ELR (cell line): ENCODE measurements at regions not wholly inside any gene's neighbourhood (a gene's known extent, or its start where the extent isn't known, plus 50 kb on each side); places are given as distances from the start of the nearest gene placed in this dataset.
A peak's percentile ranks its signal among the peaks of the same experiment; 100 is the strongest.

Source experiments
- DNase-seq: peaks from one replicate; pipeline ENCODE4 v3.0.0-alpha.2; 2015; ENCODE audit warnings: low read depth

DNA sequence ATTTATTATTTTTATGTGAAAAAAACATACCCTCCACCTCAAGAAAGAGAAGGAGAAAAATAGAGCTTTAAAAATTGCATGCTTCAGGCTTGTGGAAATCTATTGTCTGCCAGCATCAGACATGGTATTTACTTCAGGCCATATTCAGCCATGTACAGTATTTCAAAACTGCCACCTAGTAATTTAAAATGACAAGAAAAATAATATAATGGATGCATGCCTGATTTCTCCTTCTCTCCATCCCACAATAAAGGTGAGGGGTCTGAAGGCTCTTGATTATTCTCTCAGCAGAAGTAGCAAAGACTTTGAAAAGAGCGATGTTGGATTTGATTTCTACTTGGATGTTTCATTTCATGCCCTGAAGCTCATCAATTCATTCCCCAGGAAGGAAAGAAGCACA is 250.7 kb downstream of the TBC1D4 start:
- no peak for DNase-seq

DNA sequence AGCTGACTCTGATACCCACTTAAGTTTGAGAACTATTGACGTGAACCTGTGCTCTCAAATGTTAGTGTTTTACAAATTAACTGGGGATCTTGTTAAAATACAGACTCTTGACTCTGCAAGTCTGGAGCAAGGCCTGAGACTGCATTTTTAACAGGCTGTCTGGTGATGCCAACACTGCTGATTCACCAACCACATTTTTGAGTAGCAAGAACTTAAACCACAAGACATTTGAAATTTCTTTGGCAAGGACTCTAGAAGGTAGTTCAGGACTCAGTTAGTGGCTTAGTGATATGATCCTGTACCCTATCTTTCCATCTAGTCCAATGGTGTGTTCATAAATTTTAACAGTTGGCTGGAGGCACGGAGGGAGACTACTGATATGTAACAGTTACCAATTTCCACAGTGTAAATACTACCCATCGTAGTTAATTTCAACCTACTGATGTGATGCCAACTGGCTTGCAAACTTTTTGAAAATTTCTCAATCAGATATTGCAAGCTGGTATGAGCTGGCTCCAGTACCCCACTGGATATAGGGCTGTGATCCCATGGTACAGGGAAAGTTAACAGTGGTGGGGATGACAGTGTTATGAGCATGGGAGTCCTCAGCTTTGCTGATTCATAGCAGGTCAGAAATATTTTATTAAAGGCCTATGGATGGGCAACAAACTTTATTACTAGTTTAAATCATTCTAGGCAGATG is 255.1 kb downstream of the TBC1D4 start:
- DNase-seq, result peak; percentile 86

DNA sequence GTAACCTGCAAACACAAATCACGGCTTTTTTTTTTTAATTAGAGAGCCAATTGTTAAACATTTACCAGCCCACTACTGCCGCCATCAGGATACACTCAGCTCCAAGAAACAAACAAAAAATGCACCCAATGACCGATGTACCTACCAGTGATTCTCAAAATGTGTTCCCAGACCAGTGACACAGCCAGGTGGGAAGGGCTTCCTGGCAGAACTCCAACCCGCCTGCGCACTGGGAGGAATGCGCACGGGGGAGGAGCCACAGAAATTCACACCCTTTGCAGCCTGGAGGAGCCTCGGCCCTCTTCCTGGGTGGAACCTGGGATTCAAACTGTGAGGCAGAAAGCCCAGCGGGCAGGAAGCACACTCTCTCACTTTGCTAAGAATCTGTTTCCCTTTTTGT is 255.9 kb downstream of the TBC1D4 start:
- no peak for DNase-seq

DNA sequence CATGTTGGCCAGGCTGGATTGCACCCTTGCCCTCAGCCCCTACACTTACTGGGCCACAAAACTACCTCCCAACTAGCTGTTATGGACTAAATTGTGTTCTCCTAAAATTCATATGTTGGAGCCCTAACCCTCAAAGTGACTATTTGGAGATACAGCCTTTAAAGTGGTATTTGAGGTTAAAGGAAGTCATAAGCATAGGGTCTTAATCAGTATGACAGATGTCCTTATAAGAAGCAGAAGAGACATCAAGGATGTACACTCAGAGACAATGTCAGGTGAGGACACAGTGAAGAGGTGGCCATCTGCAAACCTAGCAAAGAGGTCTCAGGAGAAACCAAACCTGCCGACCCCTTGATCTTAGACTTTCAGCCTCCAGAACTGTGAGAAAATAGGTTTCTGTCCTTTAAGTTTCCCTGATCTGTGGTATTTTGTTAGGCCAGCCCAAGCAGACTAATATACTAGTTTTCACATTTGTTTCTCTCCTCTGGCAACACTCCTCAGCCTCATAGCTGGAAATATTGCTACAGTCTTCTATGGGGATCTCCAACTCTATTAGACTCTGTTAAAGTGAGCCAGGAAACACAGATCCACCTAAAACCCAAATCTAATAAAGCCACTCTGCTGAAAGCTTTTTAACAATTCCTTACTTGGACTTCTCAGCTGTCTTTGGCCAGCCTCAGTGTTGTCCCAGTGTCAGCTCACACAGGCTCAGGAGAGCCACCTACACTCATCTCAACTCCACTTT is 256.5 kb downstream of the TBC1D4 start:
- DNase-seq, result no peak

DNA sequence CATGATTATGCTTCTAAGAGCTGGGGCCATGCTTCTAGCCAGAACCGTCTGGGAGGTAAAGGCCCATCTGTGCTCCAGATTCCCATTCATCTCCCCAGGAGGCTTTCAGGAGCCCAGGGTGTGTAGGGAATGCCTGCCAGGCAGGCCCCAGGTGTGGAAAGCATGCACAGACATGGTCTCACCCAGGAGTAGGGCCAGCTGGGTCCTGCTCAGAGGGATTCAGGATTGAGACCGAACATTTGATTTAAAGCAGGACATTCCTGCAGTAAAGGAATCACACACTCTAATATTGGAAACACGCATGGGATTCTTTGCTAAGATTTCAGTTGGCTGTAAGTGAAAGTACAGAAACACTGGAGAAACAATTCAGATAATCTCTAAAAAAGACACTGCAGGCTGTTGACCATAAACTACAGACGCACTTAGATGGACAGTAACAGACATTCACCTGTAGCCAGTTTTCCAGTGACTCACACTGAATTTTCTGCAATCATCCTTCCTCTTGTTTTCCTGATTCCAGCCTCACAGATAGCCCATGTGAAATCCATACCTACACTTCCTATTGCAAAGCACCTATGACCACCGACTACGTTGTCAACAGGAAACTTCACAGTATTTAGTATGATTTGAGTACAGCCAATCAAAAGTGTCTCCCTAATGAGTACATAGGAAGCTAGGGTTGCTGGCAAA is 257.8 kb downstream of the TBC1D4 start:
- DNase-seq, result no peak

DNA sequence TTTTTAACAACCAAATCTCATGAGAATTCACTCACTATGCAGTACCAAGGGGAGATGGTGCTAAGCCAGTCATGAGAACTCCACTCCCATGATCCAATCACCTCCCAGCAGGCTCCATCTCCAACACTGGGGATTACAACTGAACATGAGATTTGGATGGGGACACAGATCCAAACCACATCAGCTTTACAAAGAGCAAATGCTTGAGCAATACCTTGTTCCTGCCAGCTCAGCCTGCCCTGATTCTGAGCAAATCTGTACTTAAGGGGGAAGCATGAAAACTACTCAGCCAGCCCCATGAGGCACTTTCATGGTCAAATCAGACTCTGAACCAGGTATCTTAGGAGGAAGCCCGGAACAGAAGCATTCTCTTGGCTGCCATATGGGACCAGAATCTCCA is 259.9 kb downstream of the TBC1D4 start:
- DNase-seq, result peak; percentile 6

DNA sequence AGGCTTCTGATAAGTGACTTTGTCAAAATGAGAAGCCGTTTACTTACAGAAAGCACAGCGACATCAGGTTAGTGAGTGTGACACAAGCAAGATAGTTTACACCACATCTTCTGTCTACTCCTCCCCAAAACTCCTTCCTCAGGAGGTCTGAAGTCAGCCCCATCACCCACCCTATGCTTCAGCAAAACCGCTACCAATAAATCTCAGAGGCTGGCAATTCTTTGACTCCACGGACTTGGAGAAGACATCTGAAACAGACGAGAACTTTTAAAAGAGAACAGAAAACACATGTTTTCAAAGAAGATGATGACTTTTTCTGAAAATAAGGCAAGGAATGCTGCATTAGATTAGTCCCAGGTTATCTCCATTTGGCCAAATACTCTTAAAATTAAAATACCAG is 261.1 kb downstream of the TBC1D4 start:
- DNase-seq, result no peak

DNA sequence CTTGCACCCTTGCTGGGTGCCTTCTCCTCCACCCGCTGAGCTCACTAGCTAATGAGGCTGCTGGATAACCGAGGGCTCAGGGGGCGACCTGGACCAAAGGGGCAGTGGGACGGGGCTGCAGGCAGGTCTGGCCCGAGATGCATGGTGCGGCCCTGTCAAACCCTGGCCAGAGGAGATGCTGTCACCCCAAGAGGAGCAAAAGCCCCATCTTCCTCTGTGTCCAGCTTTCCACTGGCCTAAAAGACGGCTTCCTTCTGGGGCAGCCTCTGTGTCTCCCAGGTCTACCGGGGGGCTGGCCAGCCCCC is 261.8 kb downstream of the TBC1D4 start:
- DNase-seq, result no peak

DNA sequence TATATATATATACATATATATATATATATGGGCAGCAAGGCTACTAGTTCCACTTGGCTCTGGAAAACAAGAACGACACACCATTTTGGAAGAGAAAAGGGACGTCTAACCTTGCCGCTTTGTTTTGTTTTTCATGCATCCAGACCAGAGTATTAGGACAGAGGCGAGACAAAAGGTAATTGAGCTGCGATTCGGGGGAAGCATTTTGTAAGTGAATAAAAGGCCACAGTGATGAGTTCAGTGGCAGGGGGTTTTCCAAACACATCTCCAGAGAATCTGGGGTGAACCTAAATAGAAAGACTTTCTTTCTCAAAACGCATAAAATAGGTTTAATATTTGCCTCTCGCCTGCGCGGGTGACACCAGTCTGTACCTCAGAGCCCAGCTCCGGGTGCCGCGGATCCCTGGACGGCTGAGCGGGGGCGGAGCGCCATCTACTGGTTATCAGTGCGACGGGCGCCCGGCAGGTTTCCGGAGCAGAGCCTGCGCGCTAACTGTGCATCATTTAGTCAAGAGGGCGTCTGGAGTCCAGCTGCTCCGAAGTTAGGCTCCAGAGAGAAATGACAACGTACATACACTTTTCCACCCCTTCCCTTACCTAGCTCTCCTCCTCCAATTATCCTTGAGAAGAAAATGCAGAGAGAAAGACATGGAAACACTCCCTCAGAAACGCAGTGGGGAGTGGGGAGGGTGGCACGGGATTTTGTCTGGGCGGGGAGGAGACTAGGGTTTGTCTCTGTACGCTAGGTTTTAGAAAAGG is 262.3 kb downstream of the TBC1D4 start:
- peak; percentile 76 for DNase-seq

DNA sequence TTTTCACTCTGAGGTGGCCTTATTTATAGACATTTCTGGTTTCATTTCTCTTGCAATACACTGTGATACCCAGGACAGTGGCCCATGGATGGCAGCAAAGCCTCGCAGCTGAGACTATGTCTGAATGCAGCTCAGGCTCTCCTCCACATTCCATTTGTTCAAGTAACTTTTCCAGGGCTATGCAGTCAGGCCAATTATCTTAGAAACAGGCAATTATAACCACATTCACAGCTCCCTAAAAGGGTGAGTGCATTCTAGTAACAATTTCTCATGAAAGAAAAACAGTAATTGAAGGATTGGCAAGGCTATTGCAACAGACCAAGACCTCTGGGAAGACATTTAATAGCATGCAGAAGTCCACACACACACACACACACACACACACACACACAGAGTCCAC is 264.0 kb downstream of the TBC1D4 start:
- DNase-seq, result peak; percentile 20

DNA sequence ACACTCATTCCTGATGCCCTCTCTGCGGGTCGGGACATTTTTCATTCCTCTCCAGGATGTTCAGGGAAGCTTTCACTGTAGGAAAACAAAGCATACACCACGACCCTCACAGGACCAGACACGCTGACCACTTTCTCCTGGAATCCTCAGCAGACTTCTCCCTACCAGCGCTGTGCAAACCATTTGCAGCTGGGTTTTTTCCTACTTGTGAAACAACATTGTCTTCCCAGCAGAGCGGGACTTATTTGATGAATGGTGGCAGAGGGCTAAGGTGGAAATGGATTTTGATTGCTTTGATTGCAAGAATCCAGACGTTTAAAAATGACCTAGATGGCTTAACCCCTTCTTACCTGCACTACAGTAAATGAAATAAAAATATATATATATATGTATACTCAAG is 265.9 kb downstream of the TBC1D4 start:
- no peak for DNase-seq

DNA sequence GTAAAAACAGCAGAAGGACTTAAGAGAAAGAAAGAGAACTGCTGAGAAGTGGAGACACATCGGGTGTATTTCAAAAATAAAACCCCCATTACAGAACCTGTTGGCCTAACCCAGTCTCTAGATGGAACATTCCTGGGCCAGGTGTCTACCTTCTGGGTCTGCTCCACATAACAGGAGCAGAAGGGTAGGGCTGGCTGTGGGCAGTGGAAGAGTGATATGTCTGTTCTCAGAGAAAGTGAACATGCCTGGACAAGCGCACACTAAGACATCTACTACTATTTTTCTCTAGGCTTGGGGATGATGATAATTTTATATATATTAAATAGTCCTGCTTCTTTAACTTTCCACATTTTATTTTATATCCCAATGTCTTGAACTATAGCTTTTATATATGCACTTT is 267.1 kb downstream of the TBC1D4 start:
- no peak for DNase-seq

DNA sequence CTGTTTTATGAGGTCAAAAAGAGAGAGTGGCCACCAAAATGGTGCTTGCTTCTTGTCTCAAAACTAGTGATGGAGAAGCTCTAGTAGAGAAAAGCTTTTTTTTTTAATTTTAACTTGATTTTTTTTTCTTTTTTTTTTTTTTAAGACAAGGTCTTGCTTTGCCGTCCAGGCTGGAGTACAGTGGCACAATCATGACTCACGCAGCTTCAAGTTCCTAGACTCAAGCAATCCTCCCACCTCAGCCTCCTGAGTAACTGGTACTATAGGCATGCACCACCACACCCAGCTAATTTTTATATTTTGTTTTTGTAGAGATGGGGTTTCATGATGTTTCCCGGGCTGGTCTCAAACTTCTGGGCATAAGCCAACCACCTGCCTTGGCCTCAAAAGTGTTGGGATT is 279.0 kb downstream of the TBC1D4 start:
- DNase-seq, result peak; percentile 4

DNA sequence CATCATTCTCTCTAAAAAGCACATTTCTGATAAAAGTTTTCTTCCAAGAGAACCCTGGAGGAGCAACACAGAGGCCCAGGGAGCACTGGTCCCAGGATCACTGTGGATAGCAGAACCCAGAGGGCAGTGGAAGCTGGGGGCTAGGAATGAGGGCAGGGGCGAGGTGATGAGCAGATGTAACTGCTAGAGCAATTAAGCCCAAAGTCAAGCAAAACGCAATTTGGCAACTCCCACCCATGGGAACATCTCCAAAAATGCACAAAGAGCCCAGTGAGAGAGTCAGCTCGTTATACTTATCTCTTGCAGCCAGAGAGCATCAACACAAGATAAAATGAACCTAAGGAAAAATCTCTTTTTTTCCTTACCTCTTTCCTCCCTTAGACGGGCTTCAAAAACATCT is 284.2 kb downstream of the TBC1D4 start:
- DNase-seq, result no peak

DNA sequence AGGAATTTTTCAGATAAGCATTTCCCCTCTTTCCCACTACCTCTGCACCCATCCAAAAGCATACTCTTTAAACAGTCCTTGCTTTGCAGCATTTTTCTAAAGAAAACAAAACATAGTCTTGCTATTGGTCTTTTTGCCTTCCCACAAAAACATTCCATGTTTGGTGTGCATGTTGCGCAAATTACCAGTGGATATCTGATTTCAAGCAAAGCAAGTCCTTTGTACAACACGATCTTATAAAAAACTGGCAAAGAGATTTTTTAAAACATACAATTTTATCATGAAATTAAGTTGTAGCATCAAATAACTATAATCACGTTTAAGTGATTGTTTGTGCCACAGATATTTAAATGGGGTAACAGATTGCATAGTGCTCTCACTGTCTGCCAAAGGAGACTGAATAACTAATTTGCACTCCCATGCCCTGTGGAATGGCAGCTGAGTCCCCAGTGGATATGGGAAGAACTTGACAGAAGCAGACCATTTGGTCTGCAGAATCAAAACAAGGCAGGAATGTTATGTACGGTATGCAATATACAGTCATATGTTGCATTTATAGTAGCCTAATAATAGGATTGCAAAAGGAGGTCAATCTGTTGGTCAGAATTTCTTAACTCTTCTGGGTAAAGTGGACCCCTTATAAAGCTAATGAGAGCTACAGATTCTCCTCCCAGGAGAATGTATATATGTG is 285.7 kb downstream of the TBC1D4 start:
- DNase-seq, result no peak

DNA sequence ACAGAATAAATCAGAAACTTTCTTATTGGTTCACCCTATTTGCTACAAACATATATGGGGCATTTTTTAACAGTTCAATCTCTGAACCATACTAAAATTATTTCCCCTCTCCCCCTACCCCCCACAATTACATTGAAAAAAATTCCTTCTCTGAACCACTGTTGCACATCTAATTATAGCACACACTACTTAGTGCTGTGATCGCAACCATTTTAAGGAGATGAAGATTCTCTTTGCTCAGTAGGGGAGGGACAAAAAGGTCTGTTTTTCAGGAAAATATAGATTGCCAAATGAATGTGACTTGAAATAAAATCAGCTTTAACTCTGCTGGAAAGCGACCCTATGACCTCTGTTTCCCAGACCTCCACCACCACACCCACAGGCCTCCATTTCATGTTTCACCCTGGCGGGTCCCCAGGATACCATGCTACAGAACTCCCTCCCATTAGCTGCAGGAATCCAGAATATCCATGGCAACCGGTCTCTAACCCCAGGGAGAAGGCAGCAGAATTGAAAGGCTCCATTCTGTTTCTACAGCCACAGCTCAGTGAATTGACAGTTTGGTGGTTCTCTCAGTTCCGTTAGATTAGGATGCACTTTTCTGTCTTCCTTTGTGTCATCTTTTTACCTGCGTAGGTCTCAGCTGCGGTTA is 286.3 kb downstream of the TBC1D4 start:
- DNase-seq, result no peak

DNA sequence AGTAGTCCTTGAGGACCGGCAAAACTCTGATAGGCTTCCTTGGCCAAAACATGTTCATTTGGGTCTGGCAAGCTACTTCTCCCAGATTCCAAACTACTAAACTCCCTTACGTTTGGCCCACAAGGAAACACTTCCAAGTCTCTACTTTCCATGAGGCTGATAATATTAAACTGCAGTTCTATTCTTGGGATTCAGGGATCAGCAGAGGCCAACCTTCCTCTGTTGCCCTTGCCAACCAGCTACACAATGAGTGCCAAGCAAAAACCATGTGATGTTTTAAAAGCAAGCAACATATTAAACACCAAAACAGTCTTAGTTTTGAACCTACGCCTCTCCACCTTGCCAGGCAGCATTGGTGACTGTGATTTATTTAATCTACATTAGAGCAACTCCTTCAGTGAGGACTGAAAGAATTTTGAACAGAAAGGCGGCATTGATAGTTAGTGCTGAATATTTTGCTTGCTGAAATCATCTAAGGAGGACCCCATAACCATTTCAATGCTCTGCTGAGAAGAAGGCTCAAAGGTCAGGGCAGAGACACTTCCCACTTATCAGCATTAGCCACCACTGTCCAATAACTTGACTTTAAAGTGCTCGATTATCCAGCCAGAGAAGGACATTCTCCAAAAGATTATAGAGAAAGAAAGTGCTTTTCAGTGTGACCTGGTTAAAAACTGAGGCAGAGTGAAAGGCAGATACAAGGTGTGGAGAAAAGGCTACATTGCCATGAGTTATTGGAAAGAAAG is 287.1 kb downstream of the TBC1D4 start:
- no peak for DNase-seq

DNA sequence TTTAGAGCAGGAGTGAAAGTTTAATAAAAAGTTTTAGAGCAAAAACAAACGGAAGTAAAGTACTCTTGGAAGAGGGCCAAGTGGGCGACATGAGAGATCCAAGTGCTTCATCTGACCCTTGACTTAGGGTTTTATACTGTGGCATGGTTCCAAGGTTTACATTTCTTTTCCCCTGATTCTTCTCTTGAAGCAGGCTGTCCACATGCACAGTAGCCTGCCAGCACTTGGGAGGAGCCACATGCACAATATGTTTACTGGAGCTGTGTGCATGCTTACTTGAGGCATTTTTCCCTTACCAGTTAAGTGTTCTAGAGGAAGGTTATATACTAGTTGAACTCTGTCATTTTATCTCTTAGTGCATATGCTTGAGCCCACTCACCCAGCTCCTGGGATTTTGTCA is 295.6 kb downstream of the TBC1D4 start:
- no peak for DNase-seq

DNA sequence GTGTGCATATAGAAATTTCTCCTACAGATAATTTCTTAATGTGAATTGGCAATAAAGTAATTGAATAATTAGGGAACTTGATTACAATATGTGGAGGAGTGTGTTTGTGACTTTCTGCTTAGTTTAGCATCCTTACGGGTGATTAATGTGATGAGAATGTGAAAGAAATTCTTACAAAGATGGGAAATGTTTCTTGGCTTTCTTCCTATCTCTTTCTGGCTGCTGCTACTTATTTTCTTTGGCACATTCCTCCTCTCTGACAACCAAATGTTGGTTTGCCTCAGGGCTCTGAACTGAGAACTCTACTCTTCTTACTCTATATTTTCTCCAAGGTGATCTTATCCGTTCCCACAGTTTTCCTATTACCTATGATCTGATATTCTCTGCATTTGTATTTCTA is 300.1 kb downstream of the TBC1D4 start:
- peak; percentile 88 for DNase-seq

DNA sequence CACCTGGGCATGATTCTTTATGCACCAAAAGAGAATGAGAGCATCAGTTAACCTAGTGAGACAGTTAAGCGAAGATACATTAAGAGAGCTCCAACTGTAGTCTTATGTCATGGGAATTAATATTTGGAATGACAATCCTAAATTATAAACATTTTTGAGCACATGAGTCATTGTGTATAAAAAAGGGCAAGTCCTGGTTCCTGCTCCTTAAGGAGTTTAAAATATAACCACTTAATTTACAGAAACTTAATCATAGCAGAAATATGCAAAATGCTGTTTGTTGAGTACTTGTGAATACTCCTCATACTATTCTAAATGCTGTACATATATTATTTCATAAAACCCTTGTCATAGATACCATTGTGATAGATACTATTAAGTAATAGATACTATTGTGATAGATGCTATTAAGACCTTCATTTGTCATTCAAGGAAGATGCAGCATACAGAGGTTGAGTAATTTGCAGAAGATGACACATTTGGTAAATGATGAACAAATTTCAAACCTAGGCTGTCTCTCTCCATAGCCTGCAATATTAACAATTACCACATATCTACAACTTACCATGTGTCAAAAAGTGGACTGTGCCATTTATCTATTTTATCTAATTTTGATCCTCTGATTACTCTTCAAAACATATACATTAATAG is 301.0 kb downstream of the TBC1D4 start:
- peak; percentile 70 for DNase-seq
